SK-N-SH treated with all-trans-retinoic acid at 6 μM for 48 hours (cell line): ENCODE measurements at regions not wholly inside any gene's neighbourhood (a gene's known extent, or its start where the extent isn't known, plus 50 kb on each side); places are given as distances from the start of the nearest gene placed in this dataset.

Experiments used
- ARNTL ChIP-seq: fragments of 450-650 bp; formaldehyde crosslinking; IDR thresholded peaks from 2 replicates; pipeline ENCODE4 v1.5.0; 2020; ENCODE audit warnings: low read depth, mild to moderate bottlenecking, moderate library complexity, borderline replicate concordance
- BACH2 ChIP-seq: fragments of 250-450 bp; sonication (Bioruptor Pico); IDR thresholded peaks from 2 replicates; pipeline ENCODE4 v1.9.0; 2021; ENCODE audit warnings: mild to moderate bottlenecking, borderline replicate concordance
- GLIS3 ChIP-seq: fragments of 250-450 bp; sonication (Bioruptor Pico); IDR thresholded peaks from 2 replicates; pipeline ENCODE4 v1.5.0; 2020; ENCODE audit warnings: mild to moderate bottlenecking, moderate library complexity
- ISL1 ChIP-seq: fragments of 250-450 bp; sonication (Bioruptor Pico); IDR thresholded peaks from 2 replicates; pipeline ENCODE4 v2.1.2; 2022; ENCODE audit warnings: mild to moderate bottlenecking, moderate library complexity
- OSR1 ChIP-seq: fragments of 250-450 bp; sonication (Bioruptor Pico); IDR thresholded peaks from 2 replicates; pipeline ENCODE4 v1.8.0; 2022; ENCODE audit warnings: moderate library complexity, mild to moderate bottlenecking, inconsistent platforms
- PATZ1 ChIP-seq: fragments of 250-450 bp; sonication (Bioruptor Pico); IDR thresholded peaks from 2 replicates; pipeline ENCODE4 v1.8.0; 2020; ENCODE audit warnings: mild to moderate bottlenecking, moderate library complexity, borderline replicate concordance
- ZFP30 ChIP-seq: fragments of 450-650 bp; formaldehyde crosslinking; IDR thresholded peaks from 2 replicates; pipeline ENCODE4 v1.5.0; 2022; ENCODE audit warnings: mild to moderate bottlenecking, moderate library complexity
- ZNF8 ChIP-seq: fragments of 450-650 bp; formaldehyde crosslinking; IDR thresholded peaks from 2 replicates; pipeline ENCODE4 v1.5.0; 2020; ENCODE audit warnings: mild to moderate bottlenecking, moderate library complexity

DNA sequence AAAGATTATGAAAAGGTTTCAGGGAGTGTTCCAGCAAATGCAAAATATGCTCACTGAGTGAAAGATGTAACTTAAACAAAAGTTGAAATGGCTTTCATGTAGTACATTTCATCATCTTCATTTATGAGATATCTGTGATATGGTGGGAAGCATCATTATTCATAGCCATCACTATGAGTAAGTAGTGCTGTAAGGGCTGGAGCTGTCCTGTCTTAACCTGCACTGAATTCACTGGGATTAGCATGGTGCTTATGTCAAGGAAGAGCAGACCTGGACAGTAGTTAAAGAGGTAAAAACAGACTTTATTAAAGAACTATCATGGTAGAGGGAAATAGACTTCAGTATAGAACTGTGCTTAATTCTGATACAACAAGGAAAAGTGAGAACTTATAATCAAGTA, 1347.3 kb downstream of the RPA4 start:
- TF ChIP-seq PATZ1 (no peak), ISL1 (no peak), ZNF8 (CRISPR knock-in tag) (no peak), ARNTL (no peak), ZFP30 (no peak), BACH2 (CRISPR knock-in tag) (no peak), GLIS3 (CRISPR knock-in tag) (no peak), OSR1 (CRISPR knock-in tag) (no peak)
